HL-60 (cell line): ENCODE measurements at regions not wholly inside any gene's neighbourhood (a gene's known extent, or its start where the extent isn't known, plus 50 kb on each side); places are given as distances from the start of the nearest gene placed in this dataset.

ENCODE experiments used
- POLR2AphosphoS5 ChIP-seq: IDR thresholded peaks from 2 replicates; pipeline ENCODE4 v1.6.1; 2012; ENCODE audit warnings: low read depth
- TF ChIP-seq, protein P1 (sequence below): IDR thresholded peaks from one replicate; pipeline ENCODE4 v1.5.1; 2011; ENCODE audit warnings: low read length, control low read depth, inconsistent platforms; ENCODE audit not compliant: insufficient read depth

DNA sequence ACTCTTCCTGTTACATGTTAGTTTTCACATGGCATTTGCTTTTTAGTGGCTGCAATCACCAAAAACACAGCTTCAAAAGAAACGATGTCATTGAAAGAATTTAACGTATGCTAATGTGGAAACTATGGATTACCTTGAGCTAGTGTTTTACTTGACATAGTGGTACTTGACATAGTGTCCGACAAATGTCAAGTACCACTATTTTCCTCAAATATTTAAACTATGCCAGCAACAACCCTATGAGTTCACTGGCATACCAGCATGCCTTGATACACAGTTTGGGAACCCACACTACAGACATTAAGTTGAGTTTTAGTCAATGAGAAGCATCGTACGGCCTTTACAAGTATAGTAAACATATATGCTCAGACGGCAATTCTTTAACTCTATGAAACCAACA, 560.3 kb downstream of the GALC start:
- TF ChIP-seq, protein P1, sequence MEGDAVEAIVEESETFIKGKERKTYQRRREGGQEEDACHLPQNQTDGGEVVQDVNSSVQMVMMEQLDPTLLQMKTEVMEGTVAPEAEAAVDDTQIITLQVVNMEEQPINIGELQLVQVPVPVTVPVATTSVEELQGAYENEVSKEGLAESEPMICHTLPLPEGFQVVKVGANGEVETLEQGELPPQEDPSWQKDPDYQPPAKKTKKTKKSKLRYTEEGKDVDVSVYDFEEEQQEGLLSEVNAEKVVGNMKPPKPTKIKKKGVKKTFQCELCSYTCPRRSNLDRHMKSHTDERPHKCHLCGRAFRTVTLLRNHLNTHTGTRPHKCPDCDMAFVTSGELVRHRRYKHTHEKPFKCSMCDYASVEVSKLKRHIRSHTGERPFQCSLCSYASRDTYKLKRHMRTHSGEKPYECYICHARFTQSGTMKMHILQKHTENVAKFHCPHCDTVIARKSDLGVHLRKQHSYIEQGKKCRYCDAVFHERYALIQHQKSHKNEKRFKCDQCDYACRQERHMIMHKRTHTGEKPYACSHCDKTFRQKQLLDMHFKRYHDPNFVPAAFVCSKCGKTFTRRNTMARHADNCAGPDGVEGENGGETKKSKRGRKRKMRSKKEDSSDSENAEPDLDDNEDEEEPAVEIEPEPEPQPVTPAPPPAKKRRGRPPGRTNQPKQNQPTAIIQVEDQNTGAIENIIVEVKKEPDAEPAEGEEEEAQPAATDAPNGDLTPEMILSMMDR, result no peak
- no peak for TF ChIP-seq POLR2AphosphoS5
